Tibial nerve (tissue), 4 donors: ENCODE measurements at regions not wholly inside any gene's neighbourhood (a gene's known extent, or its start where the extent isn't known, plus 50 kb on each side); places are given as distances from the start of the nearest gene placed in this dataset.

Experiments
- DNase-seq, 2 donors: peaks; one replicate each; pipeline ENCODE4 v3.0.0-alpha.2; 2019; ENCODE audit warnings: low spot score in 2 of 2
- H3K27ac ChIP-seq, 4 donors: fragments of 200-600 bp; sonication (generic) in 3 of 4; one replicate each; pipeline ENCODE4 v1.5.1; 2017 to 2019; ENCODE audit warnings: mild to moderate bottlenecking in 1 of 4
- H3K27me3 ChIP-seq, 2 donors: fragments of 200-600 bp; sonication (generic) in 1 of 2; one replicate each; pipeline versions ENCODE4 v1.5.1 to v1.6.0; 2017 to 2019
- H3K36me3 ChIP-seq, 3 donors: fragments of 200-600 bp; sonication (generic); one replicate each; pipeline ENCODE4 v1.5.1; 2018 to 2019
- H3K4me1 ChIP-seq, 4 donors: fragments of 200-600 bp; sonication (generic) in 3 of 4; one replicate each; pipeline ENCODE4 v1.5.1; 2017 to 2019
- H3K4me3 ChIP-seq, 4 donors: fragments of 200-600 bp; sonication (generic) in 3 of 4; one replicate each; pipeline ENCODE4 v1.5.1; 2017 to 2019; ENCODE audit warnings: mild to moderate bottlenecking in 1 of 4, moderate library complexity in 1 of 4
- H3K9me3 ChIP-seq, 4 donors: fragments of 200-600 bp; sonication (generic) in 3 of 4; one replicate each; pipeline ENCODE4 v1.5.1; 2017 to 2019
- EP300 ChIP-seq, 2 donors: sonication (generic); formaldehyde crosslinking; IDR thresholded peaks; one replicate each; pipeline ENCODE4 v1.6.1; 2017; ENCODE audit warnings: antibody characterized with exemption in 2 of 2, mild to moderate bottlenecking in 1 of 2
- POLR2A ChIP-seq, 2 donors: fragments of 450-650 bp; IDR thresholded peaks; one replicate each; pipeline ENCODE4 v1.6.1; 2017; ENCODE audit warnings: antibody characterized with exemption in 2 of 2, mild to moderate bottlenecking in 2 of 2, moderate library complexity in 2 of 2
- WGBS, 2 donors: methylation state at CpG; one replicate each; pipeline ENCODE4 v1.1.5; 2018; 5-methylcytosine and 5-hydroxymethylcytosine counted together
- TF ChIP-seq, protein P1 (sequence below), 5 experiments: fragments of 200-600 bp in 3 of 5; fragments of 450-650 bp in 2 of 5; sonication (generic) in 3 of 5; IDR thresholded peaks; one replicate each; pipeline ENCODE4 v1.5.1; 2016 to 2019; ENCODE audit warnings: antibody characterized with exemption in 5 of 5, mild to moderate bottlenecking in 3 of 5, moderate library complexity in 2 of 5

DNA sequence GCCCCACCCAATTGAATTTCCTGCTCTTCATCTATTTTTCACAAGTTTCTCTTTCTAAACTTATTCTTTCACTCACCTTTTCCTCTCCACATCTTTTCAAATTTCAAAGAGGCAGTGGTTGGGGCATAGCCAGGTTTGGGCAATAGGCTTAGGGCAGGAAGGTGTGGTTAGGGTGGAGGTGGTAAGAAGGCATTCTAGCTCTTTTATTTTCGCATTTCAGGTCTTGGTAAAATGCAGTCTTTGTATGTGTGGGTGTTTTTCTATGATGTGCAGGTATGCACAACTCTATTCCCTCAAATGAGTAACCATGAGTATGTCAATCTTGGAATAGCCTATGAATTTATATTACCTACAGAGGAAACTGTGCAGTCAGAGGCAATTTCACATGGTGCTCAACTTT lies 129.8 kb upstream of the IFNE start:
- WGBS, 2 donors, result 75 to 81% methylated on average over 1 of the region's 1 CpG
- Histone ChIP-seq H3K36me3 (no peaks in the 10 kb centered on the region), H3K9me3 (no peaks in the 10 kb centered on the region), H3K27ac (no peak overlapping the region), H3K4me1 (no peaks in the 10 kb centered on the region), H3K4me3 (no peak overlapping the region), H3K27me3 (no peaks in the 10 kb centered on the region)
- no peak for TF ChIP-seq POLR2A (IDR thresholded peaks at IDR 0.05)
- TF ChIP-seq EP300 (IDR thresholded peaks at IDR 0.05), result no peak
- TF ChIP-seq, protein P1, sequence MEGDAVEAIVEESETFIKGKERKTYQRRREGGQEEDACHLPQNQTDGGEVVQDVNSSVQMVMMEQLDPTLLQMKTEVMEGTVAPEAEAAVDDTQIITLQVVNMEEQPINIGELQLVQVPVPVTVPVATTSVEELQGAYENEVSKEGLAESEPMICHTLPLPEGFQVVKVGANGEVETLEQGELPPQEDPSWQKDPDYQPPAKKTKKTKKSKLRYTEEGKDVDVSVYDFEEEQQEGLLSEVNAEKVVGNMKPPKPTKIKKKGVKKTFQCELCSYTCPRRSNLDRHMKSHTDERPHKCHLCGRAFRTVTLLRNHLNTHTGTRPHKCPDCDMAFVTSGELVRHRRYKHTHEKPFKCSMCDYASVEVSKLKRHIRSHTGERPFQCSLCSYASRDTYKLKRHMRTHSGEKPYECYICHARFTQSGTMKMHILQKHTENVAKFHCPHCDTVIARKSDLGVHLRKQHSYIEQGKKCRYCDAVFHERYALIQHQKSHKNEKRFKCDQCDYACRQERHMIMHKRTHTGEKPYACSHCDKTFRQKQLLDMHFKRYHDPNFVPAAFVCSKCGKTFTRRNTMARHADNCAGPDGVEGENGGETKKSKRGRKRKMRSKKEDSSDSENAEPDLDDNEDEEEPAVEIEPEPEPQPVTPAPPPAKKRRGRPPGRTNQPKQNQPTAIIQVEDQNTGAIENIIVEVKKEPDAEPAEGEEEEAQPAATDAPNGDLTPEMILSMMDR (IDR thresholded peaks at IDR 0.05), result no peak
- DNase-seq, result no peak

DNA sequence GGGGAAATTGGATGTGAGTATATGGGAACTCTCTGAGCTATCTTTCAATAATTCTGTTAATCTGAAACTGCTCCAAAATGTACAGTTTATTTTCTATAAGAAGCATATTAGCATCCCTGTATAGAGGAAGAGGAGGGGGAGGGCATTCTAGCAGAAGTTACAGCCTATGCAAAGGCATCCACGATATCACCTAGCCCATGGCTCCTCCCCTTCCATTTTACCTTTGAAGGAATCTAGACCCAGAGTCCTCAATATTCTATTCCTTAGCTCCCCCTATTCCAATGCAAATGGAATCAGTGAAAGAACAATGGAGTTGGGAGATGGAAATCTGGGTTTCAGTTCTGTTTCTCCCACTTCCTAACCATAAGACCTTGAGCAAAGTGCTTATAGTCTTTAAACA lies 132.9 kb upstream of the IFNE start:
- no peak overlapping the region for H3K27ac ChIP-seq
- no peak overlapping the region for H3K4me3 ChIP-seq
- H3K27me3 ChIP-seq, result no peaks in the 10 kb centered on the region
- H3K36me3 ChIP-seq, result no peaks in the 10 kb centered on the region
- H3K9me3 ChIP-seq, result no peaks in the 10 kb centered on the region
- no peak for TF ChIP-seq POLR2A (IDR thresholded peaks at IDR 0.05)
- TF ChIP-seq, protein P1 (IDR thresholded peaks at IDR 0.05), result no peak
- no peak for TF ChIP-seq EP300 (IDR thresholded peaks at IDR 0.05)
- DNase-seq, result no peak
- H3K4me1 ChIP-seq, result no peaks in the 10 kb centered on the region
- WGBS, 2 donors, result 38 to 48% methylated on average over 1 of the region's 1 CpG

DNA sequence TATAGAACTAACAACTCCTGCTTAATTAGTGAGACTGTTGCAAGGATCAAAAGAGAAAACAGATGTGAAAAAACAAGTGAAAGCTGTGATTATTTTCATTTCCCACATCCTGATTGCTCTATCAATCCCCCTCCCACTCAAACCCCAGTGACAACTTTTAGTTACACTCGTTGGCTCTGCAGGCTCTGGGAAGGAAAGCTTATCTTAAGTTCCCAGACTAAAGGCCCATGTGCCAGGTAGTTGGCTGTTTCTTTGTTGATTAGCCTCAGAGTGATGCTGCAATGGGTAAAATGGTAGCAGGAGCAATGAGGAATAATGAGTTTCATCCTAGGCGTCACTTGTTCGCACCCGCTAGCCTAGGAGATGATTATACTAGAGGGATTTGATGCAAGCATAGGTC lies 133.3 kb upstream of the IFNE start:
- Histone ChIP-seq H3K4me3 (no peak overlapping the region), H3K9me3 (no peaks in the 10 kb centered on the region), H3K27ac (no peak overlapping the region), H3K36me3 (no peaks in the 10 kb centered on the region), H3K4me1 (no peaks in the 10 kb centered on the region), H3K27me3 (no peaks in the 10 kb centered on the region)
- TF ChIP-seq EP300 (IDR thresholded peaks at IDR 0.05) (no peak), POLR2A (IDR thresholded peaks at IDR 0.05) (no peak)
- TF ChIP-seq, protein P1 (IDR thresholded peaks at IDR 0.05), result no peak
- WGBS, 2 donors, result 65 to 72% methylated on average over 4 of the region's 4 CpGs
- no peak for DNase-seq

DNA sequence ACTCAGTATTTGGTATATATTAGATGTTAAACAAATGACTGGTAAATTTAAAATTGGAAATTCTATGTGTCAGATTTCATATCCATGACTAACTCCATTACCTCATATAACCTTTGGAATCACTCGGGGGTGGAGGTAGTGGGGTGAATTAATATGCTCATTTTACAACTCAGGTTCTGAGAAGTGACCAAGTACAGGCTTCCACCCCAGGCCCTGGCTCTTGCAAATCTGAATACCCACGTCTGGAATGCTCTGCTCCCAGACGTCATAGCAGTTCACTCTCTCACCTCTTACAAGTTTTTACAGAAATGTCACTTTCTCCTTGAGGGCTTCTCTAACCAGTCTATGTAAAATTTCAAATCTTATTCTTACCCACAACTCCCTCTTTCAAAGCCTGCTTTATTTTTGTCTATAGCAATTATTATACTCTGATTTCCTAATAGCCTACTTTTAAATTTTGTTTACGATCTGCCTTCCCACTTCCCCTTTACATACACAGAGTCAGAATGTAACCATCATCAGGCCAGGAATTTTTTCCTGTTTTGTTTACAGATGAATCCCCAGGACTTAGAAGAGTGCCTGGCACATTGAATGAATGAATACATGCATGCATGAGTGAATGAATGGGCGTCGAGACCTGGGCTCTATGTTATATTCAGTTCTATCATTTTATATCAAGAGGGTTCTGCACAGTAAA lies 134.1 kb upstream of the IFNE start:
- Histone ChIP-seq H3K4me1 (no peaks in the 10 kb centered on the region), H3K27ac (no peak overlapping the region), H3K27me3 (no peaks in the 10 kb centered on the region), H3K36me3 (no peaks in the 10 kb centered on the region), H3K4me3 (no peak overlapping the region), H3K9me3 (no peaks in the 10 kb centered on the region)
- TF ChIP-seq, protein P1 (IDR thresholded peaks at IDR 0.05), result no peak
- TF ChIP-seq POLR2A (IDR thresholded peaks at IDR 0.05) (no peak), EP300 (IDR thresholded peaks at IDR 0.05) (no peak)
- DNase-seq, result no peak
- 71 to 72% methylated on average over 6 of the region's 6 CpGs for WGBS, 2 donors

DNA sequence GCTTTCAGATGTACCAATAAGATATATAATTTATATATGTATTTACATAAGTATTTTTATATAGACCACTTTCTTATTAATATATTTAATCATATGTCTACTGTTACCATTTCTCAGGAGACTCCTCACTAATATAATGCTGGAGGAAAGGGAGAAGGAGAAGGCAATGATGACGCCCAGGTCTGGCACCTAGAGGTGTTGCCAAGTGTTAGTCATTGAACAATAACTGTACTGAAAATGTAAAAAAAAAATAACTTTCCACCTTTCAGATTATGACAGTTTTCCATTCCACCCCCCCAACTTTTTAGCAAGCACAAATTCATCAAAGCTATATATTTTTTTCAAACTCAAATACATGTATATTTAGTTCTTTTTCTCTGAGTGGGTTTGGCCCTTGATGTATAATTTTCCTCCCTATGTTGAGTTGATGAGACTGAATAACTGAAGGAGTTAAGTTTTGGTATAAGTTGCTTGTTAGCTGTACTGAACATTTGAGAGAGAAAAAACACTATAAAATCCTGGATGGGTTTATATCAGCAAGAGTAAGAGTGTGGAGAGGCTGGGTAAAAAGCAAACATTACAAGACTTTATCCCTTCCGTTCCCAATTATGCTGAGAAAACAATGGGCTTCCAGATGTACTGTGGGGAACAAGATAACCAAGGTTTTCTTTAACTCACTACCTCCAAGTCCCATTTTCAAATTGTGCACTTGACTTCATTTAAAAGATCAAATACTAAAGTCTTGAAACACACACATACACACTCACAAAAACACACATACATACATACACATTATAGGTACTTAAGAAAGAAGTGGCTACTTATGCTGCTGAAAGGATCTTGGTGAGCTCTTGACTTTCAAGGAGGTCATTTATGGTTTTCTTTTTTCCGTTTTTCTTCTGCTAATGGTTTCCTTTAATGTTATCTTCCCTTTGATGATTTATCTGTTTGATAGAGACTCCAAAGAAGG lies 142.8 kb upstream of the IFNE start:
- 68 to 69% methylated on average over 3 of the region's 3 CpGs for WGBS, 2 donors
- no peak for TF ChIP-seq POLR2A (IDR thresholded peaks at IDR 0.05)

More for the DNA sequence above, 142.8 kb upstream of the IFNE start:
- DNase-seq, result no peak
- Histone ChIP-seq H3K27me3 (no peaks in the 10 kb centered on the region), H3K4me3 (no peak overlapping the region), H3K27ac (no peak overlapping the region), H3K9me3 (peaks cover 0 to 20% (median 0%) of the 10 kb centered on the region in 4 donors), H3K36me3 (no peaks in the 10 kb centered on the region), H3K4me1 (no peaks in the 10 kb centered on the region)
